ENCODE measurements at regions not wholly inside any gene's neighbourhood (a gene's known extent, or its start where the extent isn't known, plus 50 kb on each side); places are given as distances from the start of the nearest gene placed in this dataset.
A peak's percentile ranks its signal among the peaks of the same experiment; 100 is the strongest.

DNA sequence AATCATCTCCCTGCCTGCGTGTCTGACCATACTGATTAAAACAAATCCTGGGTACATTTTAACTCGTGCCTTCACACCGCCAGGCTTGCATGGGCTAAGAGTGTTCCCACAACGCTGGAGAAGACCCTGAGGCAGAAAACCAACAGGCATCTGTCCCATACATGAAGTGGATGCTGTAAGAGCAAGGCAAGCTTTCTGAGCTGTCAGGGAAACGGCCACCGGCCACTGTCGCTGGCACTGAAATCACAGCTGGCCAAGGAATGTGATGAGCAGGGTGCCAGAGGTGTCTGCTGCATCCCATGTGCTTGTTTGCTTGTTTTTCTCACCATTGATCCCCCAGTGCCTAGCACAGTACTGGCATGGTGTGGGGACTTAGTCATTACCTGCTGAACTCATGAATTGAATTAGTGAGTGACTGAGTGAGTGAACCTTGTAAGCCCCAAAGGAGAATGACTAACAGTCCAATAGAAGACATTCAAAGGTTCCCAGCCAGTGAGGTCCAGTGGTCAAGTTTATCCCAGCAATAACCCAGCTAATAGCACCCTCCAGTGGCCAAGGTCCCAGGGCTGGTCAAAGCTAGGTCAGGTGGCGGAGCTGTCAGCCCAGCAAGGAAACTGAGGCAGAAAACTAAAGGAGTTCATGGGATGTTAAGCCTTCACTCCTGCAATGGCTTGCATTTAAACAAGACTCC lies 92.7 kb upstream of the CDH5 start:
- TF ChIP-seq NFIC (IDR thresholded peaks at IDR 0.05), result no peak
- TF ChIP-seq YY1 (IDR thresholded peaks at IDR 0.05; ENCODE audit: low read depth), result no peak
- TF ChIP-seq TAF1 (IDR thresholded peaks at IDR 0.05; ENCODE audit: low read depth), result no peak
- no peak for TF ChIP-seq FOXM1 (IDR thresholded peaks at IDR 0.05; ENCODE audit: borderline replicate concordance, low read depth)
- peak; percentile 53 for TF ChIP-seq RAD21 (IDR thresholded peaks at IDR 0.05; ENCODE audit: low read depth)
- TF ChIP-seq CEBPB (IDR thresholded peaks at IDR 0.05), result no peak

DNA sequence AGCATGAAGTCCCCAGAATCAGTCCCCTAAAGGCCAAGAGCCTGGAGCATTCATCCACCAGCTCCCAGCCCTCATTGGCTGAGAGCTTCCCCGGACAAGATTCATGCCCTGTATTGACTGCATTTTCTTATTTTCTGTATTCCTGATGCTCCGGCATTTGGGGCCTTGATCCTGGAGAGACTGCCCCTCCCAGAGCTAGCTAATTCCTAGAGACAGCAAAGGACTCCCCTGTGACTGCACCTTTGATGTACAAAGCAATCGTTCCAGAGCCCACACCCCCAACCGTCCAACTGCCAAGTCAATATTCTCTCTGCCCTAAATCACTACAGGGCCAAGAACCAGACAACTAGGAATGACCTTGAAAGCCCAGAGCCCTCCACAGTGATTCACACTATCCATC lies 93.4 kb upstream of the CDH5 start:
- TF ChIP-seq EP300 (IDR thresholded peaks at IDR 0.05; ENCODE audit: borderline replicate concordance), result no peak

DNA sequence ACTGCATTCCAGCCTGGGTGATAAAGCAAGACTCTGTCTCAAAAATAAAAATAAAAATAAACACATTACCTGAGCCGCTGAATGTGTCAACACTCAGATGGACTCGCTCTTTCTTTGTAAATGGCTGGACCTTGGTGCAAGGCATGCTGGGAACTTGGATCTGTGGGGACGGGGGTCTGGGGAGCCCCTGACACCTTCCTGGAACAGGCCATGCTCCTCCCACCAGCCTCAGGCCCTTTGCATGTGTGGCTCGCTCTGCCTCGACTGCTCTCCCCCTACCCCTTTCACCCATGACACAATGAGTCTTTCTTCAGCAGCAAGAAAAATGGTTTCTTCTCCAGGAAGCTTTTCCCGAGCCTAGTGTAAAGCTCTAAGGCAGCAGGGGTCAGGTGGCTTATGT lies 94.0 kb upstream of the CDH5 start:
- TF ChIP-seq, protein P1, sequence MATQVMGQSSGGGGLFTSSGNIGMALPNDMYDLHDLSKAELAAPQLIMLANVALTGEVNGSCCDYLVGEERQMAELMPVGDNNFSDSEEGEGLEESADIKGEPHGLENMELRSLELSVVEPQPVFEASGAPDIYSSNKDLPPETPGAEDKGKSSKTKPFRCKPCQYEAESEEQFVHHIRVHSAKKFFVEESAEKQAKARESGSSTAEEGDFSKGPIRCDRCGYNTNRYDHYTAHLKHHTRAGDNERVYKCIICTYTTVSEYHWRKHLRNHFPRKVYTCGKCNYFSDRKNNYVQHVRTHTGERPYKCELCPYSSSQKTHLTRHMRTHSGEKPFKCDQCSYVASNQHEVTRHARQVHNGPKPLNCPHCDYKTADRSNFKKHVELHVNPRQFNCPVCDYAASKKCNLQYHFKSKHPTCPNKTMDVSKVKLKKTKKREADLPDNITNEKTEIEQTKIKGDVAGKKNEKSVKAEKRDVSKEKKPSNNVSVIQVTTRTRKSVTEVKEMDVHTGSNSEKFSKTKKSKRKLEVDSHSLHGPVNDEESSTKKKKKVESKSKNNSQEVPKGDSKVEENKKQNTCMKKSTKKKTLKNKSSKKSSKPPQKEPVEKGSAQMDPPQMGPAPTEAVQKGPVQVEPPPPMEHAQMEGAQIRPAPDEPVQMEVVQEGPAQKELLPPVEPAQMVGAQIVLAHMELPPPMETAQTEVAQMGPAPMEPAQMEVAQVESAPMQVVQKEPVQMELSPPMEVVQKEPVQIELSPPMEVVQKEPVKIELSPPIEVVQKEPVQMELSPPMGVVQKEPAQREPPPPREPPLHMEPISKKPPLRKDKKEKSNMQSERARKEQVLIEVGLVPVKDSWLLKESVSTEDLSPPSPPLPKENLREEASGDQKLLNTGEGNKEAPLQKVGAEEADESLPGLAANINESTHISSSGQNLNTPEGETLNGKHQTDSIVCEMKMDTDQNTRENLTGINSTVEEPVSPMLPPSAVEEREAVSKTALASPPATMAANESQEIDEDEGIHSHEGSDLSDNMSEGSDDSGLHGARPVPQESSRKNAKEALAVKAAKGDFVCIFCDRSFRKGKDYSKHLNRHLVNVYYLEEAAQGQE (IDR thresholded peaks at IDR 0.05; ENCODE audit: low read depth), result no peak
- TF ChIP-seq CEBPB (IDR thresholded peaks at IDR 0.05), result no peak

DNA sequence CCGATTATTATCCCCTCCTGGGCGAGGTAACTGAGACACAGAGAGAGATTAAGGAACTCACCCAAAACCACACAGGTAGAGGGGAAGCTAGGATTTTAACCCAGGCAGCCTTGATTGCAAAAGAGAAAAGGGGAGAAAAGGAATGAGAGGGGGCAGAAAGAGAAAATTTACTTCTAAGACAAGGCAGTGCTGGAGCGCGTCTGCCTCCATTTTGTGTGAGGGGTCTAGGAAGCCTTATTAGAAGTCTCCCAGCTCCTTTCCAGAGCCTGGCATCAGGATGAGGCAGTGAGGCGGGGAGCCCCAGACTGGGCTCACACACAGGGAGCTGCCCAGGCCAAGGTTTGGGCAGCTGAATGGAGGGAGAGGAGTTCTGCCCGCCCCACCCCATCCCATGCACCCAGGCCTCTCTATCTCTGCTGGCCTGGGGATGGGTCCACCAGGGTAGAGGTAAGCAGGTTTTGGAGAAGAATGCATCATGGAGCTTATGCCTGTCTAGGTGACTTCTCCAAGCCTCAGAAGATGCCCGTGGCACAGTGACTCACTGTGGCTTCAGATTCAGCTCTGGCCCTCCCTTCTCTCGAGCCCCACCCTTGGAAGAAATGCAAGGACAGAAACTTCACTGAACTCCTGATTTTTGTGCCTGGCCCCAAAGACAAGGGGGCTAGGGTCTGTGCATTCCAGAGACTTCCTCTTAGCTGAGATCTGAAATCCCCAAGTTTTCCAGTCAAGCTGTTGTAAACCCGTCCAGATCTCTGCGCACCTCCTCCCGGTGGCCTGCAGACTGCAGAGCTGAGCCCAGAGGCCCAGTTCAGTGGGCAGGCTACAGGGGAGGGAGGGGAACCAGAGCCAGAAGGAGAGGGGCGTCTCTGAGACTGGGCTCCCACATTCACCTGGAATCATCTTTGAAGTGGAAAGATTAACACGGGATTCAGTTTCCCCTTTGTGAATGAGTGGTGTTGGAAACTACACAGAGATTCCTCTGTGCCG lies 95.1 kb upstream of the CDH5 start:
- TF ChIP-seq FOXM1 (IDR thresholded peaks at IDR 0.05; ENCODE audit: borderline replicate concordance, low read depth) (no peak), EGR1 (IDR thresholded peaks at IDR 0.05) (no peak), CREB1 (IDR thresholded peaks at IDR 0.05; ENCODE audit: low read depth) (no peak), EP300 (IDR thresholded peaks at IDR 0.05; ENCODE audit: borderline replicate concordance) (no peak), NFIC (IDR thresholded peaks at IDR 0.05) (no peak), CEBPB (IDR thresholded peaks at IDR 0.05) (no peak), TEAD4 (IDR thresholded peaks at IDR 0.05) (no peak), RAD21 (IDR thresholded peaks at IDR 0.05; ENCODE audit: low read depth) (no peak)
- TF ChIP-seq, protein P2, sequence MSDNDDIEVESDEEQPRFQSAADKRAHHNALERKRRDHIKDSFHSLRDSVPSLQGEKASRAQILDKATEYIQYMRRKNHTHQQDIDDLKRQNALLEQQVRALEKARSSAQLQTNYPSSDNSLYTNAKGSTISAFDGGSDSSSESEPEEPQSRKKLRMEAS (IDR thresholded peaks at IDR 0.05), result no peak
- TF ChIP-seq, protein P3, sequence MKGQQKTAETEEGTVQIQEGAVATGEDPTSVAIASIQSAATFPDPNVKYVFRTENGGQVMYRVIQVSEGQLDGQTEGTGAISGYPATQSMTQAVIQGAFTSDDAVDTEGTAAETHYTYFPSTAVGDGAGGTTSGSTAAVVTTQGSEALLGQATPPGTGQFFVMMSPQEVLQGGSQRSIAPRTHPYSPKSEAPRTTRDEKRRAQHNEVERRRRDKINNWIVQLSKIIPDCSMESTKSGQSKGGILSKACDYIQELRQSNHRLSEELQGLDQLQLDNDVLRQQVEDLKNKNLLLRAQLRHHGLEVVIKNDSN (IDR thresholded peaks at IDR 0.05), result no peak

DNA sequence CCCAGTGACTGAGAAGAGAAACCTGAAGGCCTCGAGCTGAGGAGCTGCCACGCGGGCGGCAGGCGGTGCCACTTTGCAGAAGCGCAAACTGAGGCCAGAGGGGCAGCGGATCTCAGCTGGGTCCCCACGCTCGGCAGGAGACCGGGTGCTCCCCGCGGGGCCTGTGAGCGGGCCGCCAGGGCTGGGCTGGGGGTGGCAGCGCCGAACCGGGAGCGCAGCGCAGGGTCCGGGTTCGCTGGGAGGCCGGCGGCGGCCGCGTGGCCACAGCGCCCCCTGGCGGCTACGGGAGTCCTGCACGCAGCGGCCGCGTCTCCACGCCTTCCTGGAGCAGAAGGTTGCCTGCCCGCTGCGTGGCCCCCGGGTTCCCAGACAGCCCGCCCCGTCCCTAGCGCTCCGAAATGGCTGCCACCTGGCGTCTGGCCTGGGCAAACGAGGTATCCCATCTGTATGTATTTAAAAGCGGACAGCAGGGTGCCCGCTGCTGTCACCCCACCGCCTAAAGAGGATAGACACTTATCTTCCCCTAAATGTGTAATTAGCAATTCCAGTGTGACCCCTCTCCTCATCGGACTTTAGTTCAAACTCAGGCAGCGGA lies 96.1 kb upstream of the CDH5 start:
- no peak for TF ChIP-seq EP300 (IDR thresholded peaks at IDR 0.05; ENCODE audit: borderline replicate concordance)
- TF ChIP-seq NFIC (IDR thresholded peaks at IDR 0.05), result no peak
- TF ChIP-seq CEBPB (IDR thresholded peaks at IDR 0.05), result no peak
- TF ChIP-seq YY1 (IDR thresholded peaks at IDR 0.05; ENCODE audit: low read depth), result peak; percentile 31; the same call in 1 of the 2 replicates
- peak; percentile 72; the same call in 1 of the 2 replicates for TF ChIP-seq RAD21 (IDR thresholded peaks at IDR 0.05; ENCODE audit: low read depth)
- no peak for TF ChIP-seq CREB1 (IDR thresholded peaks at IDR 0.05; ENCODE audit: low read depth)
- TF ChIP-seq, protein P2 (IDR thresholded peaks at IDR 0.05), result peak; percentile 48; the same call in 1 of the 2 replicates
- TF ChIP-seq TCF12 (IDR thresholded peaks at IDR 0.05; ENCODE audit: low read depth), result no peak

DNA sequence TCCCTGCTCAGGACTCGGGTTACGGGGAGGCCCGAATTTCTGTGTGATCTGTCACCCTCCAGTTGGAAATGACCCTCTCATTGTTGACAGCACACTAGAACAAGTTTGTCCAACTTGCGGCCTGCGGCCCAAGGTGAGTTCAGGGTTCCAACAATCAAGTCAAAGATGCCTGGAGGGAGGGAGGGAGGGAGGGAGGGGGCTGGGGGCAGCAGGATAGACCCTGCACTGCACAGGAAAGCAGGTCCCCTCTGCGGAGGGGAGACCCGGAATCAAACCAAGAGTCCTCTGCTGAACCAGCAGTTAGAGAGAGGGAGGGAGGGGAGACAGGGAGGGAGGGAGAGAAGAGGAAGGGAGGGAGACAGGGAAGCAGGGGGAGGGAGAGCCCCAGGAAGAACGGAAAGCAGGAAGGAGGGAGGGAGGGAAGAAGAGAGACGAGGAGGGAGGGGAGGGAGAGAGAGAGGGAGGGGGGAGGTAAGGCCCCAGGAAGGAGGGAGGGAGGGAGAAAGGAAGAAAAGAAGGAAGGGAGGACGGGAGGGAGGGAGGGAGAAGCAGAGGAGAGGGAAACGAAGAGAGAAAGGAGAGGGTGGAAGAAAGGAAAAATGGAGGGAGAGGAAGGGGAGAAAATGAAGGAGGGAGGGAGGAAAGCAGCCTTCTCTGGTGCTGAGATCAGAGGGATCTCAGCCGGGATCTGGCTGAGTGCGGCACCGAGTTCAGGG lies 96.7 kb upstream of the CDH5 start:
- TF ChIP-seq FOXM1 (IDR thresholded peaks at IDR 0.05; ENCODE audit: borderline replicate concordance, low read depth), result no peak
- TF ChIP-seq EGR1 (IDR thresholded peaks at IDR 0.05), result no peak
- TF ChIP-seq, protein P1 (IDR thresholded peaks at IDR 0.05; ENCODE audit: low read depth), result no peak
- no peak for TF ChIP-seq RAD21 (IDR thresholded peaks at IDR 0.05; ENCODE audit: low read depth)
- TF ChIP-seq TCF12 (IDR thresholded peaks at IDR 0.05; ENCODE audit: low read depth), result no peak
- TF ChIP-seq CEBPB (IDR thresholded peaks at IDR 0.05), result no peak
- TF ChIP-seq, protein P2 (IDR thresholded peaks at IDR 0.05), result no peak
- no peak for TF ChIP-seq TEAD4 (IDR thresholded peaks at IDR 0.05)

Measured in Ishikawa (cell line).